ENCODE measurements at regions not wholly inside any gene's neighbourhood (a gene's known extent, or its start where the extent isn't known, plus 50 kb on each side); places are given as distances from the start of the nearest gene placed in this dataset.

- no peaks in the 10 kb centered on the region for H3K36me3 ChIP-seq
- H3K27me3 ChIP-seq, result peaks cover 0 to 3% of the 10 kb centered on the region in 2 donors
- no peak overlapping the region for H3K27ac ChIP-seq
- no peak overlapping the region for H3K4me3 ChIP-seq
- DNase-seq (ENCODE audit: low spot score in 2 of 2), result no peak
- H3K9me3 ChIP-seq, result no peaks in the 10 kb centered on the region
- intact Hi-C loops (cut with DNase I; ENCODE audit: low total_unique reads), result loop anchor here (2.0 to 10.0 kb wide), 2 partner anchors 69 to 699 kb away; no protein-coding TSS in a partner anchor
- TF ChIP-seq POLR2A (IDR thresholded peaks at IDR 0.05) (no peak), POLR2AphosphoS5 (IDR thresholded peaks at IDR 0.05) (no peak), CTCF (IDR thresholded peaks at IDR 0.05) (no peak)
- H3K4me1 ChIP-seq, result no peaks in the 10 kb centered on the region
Measured at GRCh38 chr6:84425971-84426705, 198.7 kb upstream of the CEP162 start.

GRCh38 chr6:84424956-84425355 lies 197.5 kb upstream of the CEP162 start:
- Histone ChIP-seq H3K9me3 (no peaks in the 10 kb centered on the region), H3K36me3 (no peaks in the 10 kb centered on the region), H3K27me3 (peaks cover 0 to 3% of the 10 kb centered on the region in 2 donors), H3K4me3 (no peak overlapping the region), H3K27ac (no peak overlapping the region), H3K4me1 (no peaks in the 10 kb centered on the region)
- TF ChIP-seq POLR2A (IDR thresholded peaks at IDR 0.05) (no peak), POLR2AphosphoS5 (IDR thresholded peaks at IDR 0.05) (no peak), CTCF (IDR thresholded peaks at IDR 0.05) (no peak)
- intact Hi-C loops (cut with DNase I; ENCODE audit: low total_unique reads), result loop anchor here (2.0 to 10.0 kb wide), 2 partner anchors 70 to 700 kb away; no protein-coding TSS in a partner anchor
- no peak for DNase-seq (ENCODE audit: low spot score in 2 of 2)

GRCh38 chr6:84422380-84422968 lies 195.0 kb upstream of the CEP162 start:
- DNase-seq (ENCODE audit: low spot score in 2 of 2), result no peak
- peaks cover 0 to 3% of the 10 kb centered on the region in 2 donors for H3K27me3 ChIP-seq
- intact Hi-C loops (cut with DNase I; ENCODE audit: low total_unique reads), result loop anchor here (10.0 kb wide), 1 partner anchor 702 kb away; no protein-coding TSS in a partner anchor
- no peaks in the 10 kb centered on the region for H3K9me3 ChIP-seq
- no peak overlapping the region for H3K4me3 ChIP-seq
- H3K27ac ChIP-seq, result no peak overlapping the region
- no peak for TF ChIP-seq POLR2A (IDR thresholded peaks at IDR 0.05)
- H3K4me1 ChIP-seq, result no peaks in the 10 kb centered on the region
- H3K36me3 ChIP-seq, result no peaks in the 10 kb centered on the region

- TF ChIP-seq CTCF (IDR thresholded peaks at IDR 0.05) (no peak), POLR2AphosphoS5 (IDR thresholded peaks at IDR 0.05) (no peak), POLR2A (IDR thresholded peaks at IDR 0.05) (no peak)
Measured at GRCh38 chr6:84421031-84421430, 193.6 kb upstream of the CEP162 start.

GRCh38 chr6:84417260-84417659 lies 189.8 kb upstream of the CEP162 start:
- no peak overlapping the region for H3K27ac ChIP-seq
- no peaks in the 10 kb centered on the region for H3K36me3 ChIP-seq
- no peak overlapping the region for H3K4me3 ChIP-seq
- no peaks in the 10 kb centered on the region for H3K4me1 ChIP-seq
- H3K27me3 ChIP-seq, result no peaks in the 10 kb centered on the region
- no peaks in the 10 kb centered on the region for H3K9me3 ChIP-seq
- intact Hi-C loops (cut with DNase I; ENCODE audit: low total_unique reads), result no loop called here
- no peak for DNase-seq (ENCODE audit: low spot score in 2 of 2)
- TF ChIP-seq POLR2A (IDR thresholded peaks at IDR 0.05), result no peak
- no peak for TF ChIP-seq CTCF (IDR thresholded peaks at IDR 0.05)
- TF ChIP-seq POLR2AphosphoS5 (IDR thresholded peaks at IDR 0.05), result no peak

More at GRCh38 chr6:84421031-84421430, 193.6 kb upstream of the CEP162 start:
- Histone ChIP-seq H3K27me3 (no peaks in the 10 kb centered on the region), H3K27ac (no peak overlapping the region), H3K36me3 (no peaks in the 10 kb centered on the region), H3K4me3 (no peak overlapping the region), H3K9me3 (no peaks in the 10 kb centered on the region), H3K4me1 (no peaks in the 10 kb centered on the region)
- intact Hi-C loops (cut with DNase I; ENCODE audit: low total_unique reads), result loop anchor here (10.0 kb wide), 1 partner anchor 704 kb away; no protein-coding TSS in a partner anchor
- no peak for DNase-seq (ENCODE audit: low spot score in 2 of 2)
